Testis (tissue), 2 donors: ENCODE measurements at regions not wholly inside any gene's neighbourhood (a gene's known extent, or its start where the extent isn't known, plus 50 kb on each side); places are given as distances from the start of the nearest gene placed in this dataset.
"Not testable (repeated sequence)": the region's sequence is repeated elsewhere in the genome, so short reads cannot be mapped to it uniquely, and the experiment has no call there.

Experiments used
- POLR2A ChIP-seq: fragments of 450-650 bp; IDR thresholded peaks from one replicate; pipeline ENCODE4 v1.6.1; 2017; ENCODE audit warnings: antibody characterized with exemption, mild to moderate bottlenecking, moderate library complexity
- TF ChIP-seq, protein P1 (sequence below), 3 experiments: fragments of 450-650 bp in 2 of 3; fragments of 200-600 bp in 1 of 3; sonication (generic) in 1 of 3; IDR thresholded peaks; one replicate each; pipeline ENCODE4 v1.5.1; 2016 to 2019; ENCODE audit warnings: antibody characterized with exemption in 3 of 3, mild to moderate bottlenecking in 2 of 3, moderate library complexity in 1 of 3

DNA sequence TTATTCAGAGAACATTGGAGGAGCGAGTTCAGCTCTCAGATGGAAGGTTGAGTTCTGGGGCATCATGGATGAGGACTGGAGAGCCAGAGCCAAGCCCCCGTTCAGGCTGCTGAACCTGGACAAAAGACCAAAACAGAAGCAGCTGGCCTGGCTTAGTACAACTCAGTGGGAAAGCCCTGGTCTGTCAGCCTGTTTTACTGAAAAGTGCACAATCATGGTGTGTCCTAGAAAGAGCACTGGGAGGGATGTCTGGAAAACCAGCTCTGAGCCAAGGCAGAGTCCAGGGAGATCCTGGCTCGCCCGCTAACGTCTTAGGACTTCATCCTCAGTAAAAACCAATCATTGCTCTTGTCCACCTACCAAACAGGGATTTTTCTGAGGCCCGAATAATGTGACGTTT, 129.7 kb upstream of the MTLN start:
- TF ChIP-seq, protein P1, sequence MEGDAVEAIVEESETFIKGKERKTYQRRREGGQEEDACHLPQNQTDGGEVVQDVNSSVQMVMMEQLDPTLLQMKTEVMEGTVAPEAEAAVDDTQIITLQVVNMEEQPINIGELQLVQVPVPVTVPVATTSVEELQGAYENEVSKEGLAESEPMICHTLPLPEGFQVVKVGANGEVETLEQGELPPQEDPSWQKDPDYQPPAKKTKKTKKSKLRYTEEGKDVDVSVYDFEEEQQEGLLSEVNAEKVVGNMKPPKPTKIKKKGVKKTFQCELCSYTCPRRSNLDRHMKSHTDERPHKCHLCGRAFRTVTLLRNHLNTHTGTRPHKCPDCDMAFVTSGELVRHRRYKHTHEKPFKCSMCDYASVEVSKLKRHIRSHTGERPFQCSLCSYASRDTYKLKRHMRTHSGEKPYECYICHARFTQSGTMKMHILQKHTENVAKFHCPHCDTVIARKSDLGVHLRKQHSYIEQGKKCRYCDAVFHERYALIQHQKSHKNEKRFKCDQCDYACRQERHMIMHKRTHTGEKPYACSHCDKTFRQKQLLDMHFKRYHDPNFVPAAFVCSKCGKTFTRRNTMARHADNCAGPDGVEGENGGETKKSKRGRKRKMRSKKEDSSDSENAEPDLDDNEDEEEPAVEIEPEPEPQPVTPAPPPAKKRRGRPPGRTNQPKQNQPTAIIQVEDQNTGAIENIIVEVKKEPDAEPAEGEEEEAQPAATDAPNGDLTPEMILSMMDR (IDR thresholded peaks at IDR 0.05): not testable (repeated sequence)
- TF ChIP-seq POLR2A: not testable (repeated sequence)
